RKO (cell line): ENCODE measurements at regions not wholly inside any gene's neighbourhood (a gene's known extent, or its start where the extent isn't known, plus 50 kb on each side); places are given as distances from the start of the nearest gene placed in this dataset.

Experiments used
- DNase-seq: peaks from one replicate; pipeline ENCODE4 v3.0.0-alpha.2; 2016; ENCODE audit warnings: low spot score

DNA sequence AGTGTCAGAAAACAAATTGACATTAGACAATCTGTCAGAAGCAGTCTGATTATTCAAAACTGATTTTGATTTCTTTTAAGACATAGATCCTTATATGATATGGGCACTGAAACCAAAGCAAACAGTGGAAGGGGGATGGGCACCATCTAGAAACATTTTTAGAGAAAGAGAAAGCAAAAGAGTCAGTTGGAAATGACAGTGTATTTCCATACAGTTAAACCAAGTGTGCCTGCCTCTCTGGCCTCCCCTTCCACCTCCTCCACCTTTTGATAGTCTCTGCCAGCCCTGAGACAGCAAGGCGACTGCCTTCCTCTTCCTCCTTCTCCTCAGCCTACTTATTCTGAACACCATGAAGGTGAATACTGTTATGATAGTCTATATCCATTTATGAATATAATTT, 949.7 kb downstream of the AMY1C start:
- no peak for DNase-seq

DNA sequence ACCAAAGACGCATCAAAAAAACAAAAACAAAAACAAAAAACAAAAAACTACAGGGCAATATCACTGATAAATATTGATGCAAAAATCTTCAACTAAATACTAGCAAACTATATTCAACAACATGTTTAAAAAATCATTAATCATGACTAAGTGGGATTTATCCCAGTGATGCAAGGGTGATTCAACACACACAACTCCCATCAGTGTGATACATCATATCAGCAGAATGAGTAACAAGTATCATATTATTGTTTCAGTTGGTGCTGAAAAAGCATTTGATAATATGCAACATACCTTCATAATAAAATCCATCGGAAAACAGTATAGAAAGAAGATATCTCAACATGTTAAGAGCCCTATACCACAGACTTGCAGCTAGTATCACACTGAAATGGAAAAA, 953.0 kb downstream of the AMY1C start:
- DNase-seq, result peak; percentile 72

DNA sequence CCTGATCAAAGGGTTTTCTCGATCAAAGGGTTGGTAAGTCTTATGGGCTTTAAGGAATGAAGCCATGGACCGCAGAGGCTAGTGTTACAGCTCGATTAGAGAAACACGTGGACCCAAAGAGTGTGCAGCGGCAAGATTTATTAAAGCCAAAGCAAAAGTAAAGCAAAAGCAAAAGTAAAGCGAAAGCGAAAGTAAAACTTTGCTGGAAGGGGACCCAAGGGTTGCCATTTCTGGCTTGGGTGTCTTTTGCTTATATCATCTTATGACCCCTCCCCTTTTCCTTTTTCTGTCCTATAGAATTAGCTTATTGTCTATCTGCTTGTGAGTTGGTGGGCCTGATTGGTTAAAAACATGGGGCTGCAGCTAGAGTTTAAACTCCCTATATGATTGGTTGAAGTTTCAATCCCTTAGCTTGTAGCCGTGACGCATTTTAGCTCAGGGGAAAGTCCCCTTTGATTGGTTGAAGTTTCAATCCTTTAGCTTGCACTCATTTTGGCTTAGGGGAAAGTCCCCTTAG, 957.0 kb downstream of the AMY1C start:
- DNase-seq, result no peak

DNA sequence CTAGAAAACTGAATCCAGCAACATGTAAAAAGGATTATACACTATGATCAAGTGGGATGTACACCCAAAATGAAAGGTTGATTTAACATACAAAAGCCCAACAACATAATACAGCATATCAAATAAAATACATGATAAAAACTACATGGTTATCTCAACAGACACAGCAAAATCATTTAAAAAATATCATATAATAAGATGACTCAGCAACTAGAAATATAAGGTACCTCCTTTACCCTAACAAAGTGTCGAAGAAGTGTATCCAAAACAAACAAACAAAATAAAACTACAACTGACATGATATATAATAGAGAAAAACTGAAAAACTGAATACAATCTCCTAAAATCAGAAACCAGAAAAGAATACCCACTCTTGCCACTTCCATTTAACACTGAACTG, 969.1 kb downstream of the AMY1C start:
- no peak for DNase-seq

DNA sequence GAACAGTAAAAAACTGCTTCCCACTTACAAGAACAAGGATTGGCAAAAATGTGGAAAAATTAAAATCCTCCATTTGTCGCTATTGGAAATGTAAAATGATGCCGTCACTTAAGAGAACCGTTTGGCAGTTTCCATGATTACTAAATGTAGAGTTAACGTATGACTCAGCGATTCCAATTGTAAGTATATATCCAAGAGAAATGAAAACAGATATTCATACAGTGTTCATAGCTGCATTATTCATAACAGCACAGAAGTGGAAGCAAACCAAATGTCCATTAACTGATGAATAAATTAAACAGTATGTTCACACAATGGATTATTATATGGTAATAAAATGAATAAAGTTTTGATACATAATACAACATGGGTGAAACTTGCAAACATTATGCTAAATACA, 971.0 kb downstream of the AMY1C start:
- no peak for DNase-seq

DNA sequence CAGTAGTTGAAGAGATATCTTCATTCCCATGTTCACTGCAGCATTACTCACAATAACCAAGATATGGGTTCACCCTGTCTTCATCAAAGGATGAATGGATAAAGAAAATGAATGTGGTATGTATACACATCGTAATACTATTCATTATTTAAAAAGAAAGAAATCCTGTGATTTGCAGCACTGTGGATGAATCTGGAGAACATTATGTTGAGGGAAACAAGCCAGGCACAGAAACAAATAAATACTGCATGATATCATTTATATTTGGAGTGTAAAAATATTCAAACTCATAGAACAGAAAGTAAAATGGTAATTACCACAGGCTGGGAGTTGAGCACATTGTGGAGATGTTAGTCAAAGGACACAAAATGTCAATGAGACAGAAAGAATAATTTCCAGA, 977.2 kb downstream of the AMY1C start:
- DNase-seq, result no peak

DNA sequence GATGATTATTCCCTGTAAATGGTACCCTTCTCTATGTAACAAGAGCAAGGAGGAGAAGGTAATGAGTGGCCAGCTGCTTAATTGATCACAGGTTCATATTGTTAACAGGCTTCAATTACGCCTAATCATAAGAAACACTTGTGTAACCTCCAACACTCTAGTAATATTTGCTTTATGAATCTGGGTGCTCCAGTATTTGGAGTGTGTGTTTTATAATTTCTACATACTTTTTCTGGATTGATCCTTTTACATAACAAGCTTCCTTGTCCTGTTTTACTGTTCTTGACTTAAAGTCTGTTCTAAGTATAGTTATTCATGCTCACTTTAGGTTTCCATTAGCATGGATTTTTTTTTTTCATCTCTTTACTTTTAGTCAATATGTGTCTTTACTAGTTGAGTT, 984.2 kb downstream of the AMY1C start:
- no peak for DNase-seq

DNA sequence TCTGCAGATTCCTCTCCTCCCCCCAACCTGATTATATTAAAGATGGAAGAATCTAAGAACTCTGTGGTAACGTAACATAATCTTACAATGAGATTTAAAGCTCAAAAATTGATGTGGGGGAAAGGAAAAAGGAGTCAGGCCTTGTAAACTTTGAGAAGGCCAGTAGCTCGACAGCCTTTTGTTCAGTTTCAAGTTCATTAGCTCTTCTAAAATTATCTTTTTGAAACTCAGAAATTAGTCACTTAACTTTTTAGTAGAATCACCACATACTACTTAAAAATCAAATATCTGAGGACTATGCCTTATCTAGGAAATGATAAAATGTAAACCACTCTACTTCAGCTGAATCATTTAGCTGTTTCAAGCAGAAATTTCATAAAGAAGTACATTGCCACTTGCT, 996.2 kb downstream of the AMY1C start:
- DNase-seq, result no peak

DNA sequence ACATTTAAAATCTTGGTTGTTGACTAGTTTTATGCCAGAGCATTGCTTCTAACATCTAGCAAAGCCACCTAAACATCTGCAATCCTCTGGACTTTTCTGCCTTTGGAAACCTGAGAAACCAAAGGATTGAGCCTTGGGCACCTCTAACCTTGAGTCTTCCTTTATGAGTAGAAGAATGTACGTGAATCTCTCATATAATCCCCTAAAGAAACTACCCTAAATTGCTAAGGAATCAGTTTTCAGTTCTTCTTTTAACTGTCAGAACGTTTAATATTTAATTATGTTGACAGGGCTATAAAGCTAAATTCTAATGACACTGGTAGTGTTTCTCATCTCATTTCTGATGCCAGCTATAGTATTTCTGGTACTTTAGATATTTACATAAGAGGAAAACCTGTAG, 997.3 kb downstream of the AMY1C start:
- no peak for DNase-seq

DNA sequence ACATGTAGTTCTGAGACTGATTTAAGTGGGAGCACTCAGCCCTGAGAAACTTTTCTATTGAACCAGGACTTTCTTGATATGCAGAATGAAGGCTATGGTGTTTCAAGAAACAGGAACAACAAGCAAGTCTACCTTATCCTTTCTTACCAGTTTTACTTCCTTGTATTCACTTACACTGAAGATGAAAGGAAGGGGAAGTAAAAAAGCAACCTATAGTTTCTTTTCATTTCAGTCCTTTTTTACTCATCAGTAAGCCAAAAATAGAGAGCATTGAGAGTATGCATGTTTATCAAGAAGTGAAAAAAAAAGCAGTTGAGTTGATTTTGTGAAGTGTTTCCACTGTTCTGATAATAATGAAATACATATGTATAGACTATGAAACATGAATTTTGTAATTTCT, 1010.3 kb downstream of the AMY1C start:
- no peak for DNase-seq

DNA sequence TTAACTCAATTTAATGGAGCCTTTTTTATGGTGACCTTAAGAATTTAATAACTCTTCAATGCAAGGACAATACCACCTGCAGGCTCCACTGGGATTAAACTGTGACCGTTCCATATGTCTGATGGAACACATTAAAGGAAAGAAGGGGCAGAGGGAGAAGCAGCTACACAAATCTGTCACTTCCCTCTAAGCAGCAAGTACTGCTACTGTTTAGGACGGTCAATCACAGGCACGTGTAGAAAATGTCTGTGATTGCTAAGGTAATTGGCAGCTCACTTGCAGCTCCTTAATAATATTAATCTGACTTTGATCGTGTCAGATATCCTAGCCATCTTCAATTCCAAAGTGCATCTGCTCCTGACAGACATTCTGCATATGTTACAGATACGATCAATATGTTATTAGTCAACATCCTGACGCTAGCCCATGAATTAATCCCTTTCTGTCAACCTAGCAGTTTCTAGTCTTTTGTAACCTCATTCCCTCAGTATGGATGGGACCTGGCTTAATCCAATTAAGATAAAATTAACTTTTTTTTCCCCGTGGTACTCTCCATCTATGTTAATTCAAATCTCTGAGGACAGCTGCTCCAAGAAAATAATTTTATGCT, 1012.4 kb downstream of the AMY1C start:
- no peak for DNase-seq

DNA sequence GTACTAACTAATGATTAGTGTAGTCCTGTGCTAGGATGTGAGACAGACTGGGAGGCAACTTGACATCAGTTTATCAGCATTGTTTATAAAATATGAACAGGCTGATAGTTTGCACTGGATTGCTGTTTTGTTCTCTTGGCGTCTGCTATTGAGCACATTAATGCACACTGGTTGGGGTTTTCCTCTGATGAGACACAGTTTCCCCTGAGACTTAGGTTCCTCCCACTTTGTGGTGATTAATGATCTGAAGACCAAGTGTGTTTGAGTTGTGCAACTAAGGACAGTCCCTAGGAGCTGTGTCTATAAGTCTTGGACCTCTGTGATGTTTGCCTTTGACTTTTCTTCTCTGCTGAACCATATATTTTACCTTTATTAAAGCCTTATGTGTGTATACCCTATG, 1015.4 kb downstream of the AMY1C start:
- DNase-seq, result no peak

DNA sequence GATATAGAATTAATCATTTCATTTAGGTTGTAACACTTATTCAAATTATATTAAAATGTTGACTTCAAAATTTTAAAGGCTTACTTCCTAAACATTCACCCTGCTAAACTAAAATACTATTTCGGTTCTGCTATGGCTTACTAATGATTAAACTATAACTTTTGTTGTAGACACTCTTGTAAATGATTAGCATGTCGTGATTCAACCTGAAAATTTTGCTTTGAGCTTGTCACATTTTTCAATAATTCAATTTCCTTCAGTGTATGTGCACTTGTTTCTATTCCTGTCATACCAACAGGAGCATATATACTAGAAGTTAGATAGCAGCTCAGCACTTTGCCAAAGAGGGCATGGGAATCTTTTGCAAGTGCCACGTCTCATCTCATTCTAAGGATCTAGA, 1018.8 kb downstream of the AMY1C start:
- DNase-seq, result no peak

DNA sequence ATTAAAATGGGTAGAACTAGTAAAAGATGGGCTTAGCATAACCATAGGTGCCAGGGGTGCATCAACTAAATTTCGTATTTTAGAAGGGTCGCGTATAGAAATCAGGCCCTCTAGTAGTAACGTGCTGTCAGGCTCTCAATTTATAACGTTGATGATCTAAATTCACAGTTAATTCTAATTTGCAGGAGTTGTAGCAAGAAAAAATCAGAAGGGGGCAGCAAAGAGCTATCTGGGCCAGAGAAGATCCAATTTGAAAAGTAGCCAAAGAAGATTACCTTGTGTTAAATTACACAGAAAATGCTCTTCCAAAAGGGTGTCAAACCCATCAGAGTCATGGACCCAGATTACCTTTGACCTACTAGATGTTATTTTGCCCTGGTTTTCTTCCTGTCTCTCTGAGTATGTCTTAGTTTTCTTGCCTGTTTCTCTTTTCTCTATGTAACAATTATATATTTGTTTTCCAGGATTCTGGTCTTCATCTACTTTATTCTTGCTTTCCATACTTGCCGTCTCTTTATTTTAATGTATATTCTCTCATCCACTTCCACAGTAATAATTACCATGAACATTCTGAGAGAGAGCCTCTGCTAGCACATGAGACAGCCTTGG, 1030.9 kb downstream of the AMY1C start:
- DNase-seq, result peak; percentile 58

DNA sequence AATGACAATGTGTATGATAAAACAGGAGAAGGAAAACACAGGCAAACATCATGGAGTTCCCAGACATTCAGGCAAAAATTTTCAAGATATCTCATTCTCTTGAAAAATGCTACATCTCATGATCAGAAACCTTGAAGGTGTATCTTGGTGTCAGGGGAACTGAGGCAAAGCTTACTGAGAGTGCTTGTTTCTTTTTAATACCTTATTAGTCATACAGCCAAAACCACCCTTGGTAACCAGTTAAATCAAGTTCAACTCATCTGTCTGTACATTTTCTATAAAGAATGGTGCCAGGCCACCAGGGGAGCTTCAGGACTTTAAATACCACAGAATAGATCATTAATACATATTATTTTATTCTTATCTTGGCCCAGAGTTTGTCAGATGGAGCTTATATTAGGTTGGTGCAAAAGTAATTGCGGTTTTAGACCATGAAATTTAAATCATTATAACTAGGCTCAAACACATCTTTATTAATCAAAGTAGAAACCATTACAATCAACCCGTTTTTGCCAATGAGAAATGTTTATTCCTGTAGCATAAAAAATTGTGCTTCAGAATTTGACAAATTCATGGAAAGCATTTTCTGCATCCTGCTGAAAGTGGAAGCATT, 1036.0 kb downstream of the AMY1C start:
- DNase-seq, result no peak

DNA sequence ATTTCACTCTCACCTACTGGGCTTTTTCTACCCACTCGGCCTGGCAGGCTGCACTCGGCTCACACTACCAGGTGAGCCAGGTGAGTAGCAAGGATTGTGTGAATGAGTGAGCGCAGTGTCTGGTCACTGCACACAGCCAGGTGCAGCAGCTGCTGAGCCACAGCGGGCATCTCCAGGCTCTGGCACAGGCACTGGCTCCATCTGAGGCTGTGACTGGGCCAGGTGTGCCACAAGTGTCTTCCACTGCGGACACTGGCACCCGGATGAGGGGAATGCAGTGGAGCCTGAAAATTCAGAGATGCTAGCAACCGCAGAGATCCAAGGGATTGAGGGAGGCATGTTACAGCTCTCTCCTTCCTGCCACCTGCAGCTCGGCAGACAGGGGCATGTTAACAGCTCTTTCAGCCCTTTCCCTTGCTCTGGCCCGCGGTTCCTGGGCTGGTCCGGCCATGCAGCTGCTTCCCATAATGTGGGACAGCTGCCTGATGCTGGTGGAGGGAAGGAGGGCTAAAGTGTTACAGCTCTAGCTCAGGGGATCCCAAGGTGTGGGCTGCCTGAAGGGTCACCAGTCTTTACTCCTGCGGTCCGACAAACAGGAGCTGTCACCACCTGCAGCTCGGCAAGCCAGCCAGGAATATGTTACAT, 1038.3 kb downstream of the AMY1C start:
- no peak for DNase-seq

DNA sequence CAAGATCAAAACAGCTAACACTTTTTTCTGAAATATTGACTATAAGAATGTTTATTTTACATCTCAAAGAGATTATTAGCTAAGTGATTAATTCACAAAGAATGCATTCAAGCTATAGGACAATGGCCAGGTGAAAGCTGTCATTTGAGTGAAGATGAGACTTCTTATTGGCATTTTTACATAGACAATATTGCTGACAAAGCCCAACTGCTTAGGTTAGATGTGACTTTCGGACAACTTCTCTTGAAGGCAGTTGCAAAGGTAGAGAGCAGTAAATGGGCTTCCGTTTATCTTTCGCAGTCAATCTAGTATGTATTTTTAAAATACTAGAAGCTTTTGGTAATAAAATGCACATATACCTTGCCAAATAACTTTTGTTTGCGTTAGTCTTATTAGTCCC, 1041.3 kb downstream of the AMY1C start:
- no peak for DNase-seq

DNA sequence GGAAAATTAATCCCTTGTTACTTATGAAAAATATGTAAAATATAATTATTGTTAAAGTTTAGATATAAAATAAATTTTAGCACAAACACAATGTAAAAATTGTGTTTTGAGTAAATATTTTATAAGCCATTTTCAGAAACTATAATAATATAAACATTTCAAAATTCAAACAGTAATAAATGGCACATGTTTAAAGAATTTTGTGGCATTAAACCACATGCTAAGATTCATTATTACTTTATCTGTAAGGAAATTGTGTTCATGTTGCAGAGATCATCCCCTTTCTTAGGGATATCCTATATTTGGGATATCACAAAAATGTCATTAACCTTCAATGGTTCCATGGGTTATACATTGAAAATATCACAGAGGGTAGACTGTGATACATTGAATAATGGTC, 1044.3 kb downstream of the AMY1C start:
- DNase-seq, result no peak

DNA sequence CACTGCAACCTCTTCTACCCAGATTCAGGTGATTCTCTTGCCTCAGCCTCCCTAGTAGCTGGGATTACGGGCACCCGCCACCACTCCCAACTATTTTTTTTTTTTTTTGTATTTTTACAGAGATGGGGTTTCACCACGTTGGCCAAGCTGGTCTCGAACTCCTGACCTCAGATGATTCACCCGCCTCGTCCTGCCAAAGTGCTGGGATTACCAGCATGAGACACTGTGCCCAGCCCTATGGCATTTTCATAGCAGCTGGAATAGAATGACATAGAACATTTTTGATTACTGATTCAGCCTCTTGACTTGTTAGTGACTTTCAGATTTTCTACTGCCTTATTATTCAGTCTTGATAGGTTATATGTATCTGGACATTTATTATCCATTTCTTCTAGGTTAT, 1046.2 kb downstream of the AMY1C start:
- DNase-seq, result peak; percentile 17

DNA sequence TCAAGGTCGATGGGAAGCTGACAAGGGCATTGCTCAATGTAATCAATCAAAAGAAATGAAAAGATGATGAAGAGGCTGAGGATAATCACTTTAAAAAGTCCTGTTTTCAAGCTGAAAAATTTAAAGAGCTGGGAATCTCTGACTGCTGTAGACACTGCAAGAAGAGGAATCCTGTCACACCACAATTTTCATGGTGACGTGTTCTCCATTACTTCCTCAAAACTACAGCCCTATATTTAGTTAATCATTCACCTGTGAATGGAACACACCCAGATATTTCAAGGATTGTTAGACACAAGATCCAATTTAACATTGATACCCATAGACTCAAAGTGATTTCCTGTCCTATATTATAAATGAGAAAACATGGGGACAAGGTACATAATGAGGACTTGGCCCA, 1048.3 kb downstream of the AMY1C start:
- DNase-seq, result no peak

DNA sequence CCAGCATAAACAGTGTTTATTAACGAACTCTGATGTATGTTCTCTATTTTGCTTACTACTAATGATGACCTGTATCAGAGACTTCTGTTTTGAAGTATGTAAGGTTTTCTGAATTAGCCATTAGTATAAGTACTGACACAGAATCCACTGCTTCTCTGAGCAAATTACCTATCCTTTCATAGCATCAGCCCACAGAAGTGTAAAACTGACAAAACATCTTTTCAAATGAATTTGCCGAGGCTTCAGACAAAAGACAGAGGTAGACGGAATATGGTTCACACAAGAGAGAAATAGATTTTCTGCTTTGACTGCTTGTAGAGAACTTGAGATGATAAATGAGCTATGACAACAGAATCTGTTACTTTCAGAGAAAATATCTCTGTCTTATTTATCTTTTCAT, 1051.6 kb downstream of the AMY1C start:
- DNase-seq, result no peak

DNA sequence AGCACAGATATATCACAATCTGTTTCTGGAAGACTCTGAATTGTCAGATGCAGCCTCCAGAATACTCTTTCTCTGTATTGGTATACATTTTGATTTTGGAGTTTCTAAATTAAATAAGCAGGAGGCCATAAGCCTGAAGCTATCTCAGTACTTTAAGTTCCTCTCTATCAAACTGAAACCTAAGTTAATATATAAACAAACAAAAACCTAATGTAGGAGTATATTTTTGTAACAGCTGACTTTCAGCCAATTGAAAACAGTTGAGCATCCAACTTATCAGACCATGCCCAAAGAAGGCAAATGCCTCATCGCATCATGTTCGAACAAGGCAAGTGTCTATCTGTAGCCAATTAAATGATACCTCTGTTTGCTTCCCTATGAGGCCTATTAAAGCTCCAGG, 1054.4 kb downstream of the AMY1C start:
- no peak for DNase-seq

DNA sequence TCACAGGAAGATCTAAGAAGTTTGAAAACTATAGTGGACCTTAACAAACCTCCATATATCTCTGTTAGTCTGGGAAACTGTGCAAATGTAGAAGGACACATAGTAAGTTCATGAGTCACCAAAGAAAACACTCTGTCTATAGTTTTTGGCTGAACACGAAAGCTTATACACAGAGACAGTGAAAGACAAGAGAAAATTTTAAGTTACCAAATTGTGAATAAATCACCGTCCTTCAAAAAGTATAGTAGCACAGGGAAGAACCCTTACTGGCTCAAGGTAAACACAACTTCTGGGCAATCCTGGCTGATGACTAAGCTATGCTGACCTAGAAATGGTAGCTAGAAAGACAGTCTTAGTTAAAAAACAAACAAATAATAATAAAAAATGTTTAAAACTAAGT, 1057.9 kb downstream of the AMY1C start:
- no peak for DNase-seq
